H1 (cell line): ENCODE measurements at regions not wholly inside any gene's neighbourhood (a gene's known extent, or its start where the extent isn't known, plus 50 kb on each side); places are given as distances from the start of the nearest gene placed in this dataset.

Experiments
- CTCF ChIA-PET: fragments of 300-600 bp; sonication (Branson Sonifier 250); formaldehyde crosslinking; loops from one replicate; lab custom pipeline; 2021; ENCODE audit not compliant: partially characterized antibody; lab: Charles Lee
- POLR2A ChIA-PET: fragments of 300-600 bp; sonication (Branson Sonifier 250); formaldehyde crosslinking; loops from one replicate; lab custom pipeline; 2021; ENCODE audit warnings: inconsistent platforms; ENCODE audit not compliant: partially characterized antibody; lab: Charles Lee
- DNase-seq, 2 experiments: peaks; one replicate each; pipeline versions ENCODE4 v3.0.0 to v3.0.0-alpha.2; 2010 to 2022; ENCODE audit warnings: low spot score in 2 of 2, low read depth in 1 of 2, mixed read lengths in 1 of 2
- FAIRE-seq: peaks from 2 replicates; lab custom pipeline; 2011; peaks lifted over from hg19 to GRCh38; lab: Jason Lieb, UNC
- H2AFZ ChIP-seq: 2 replicates; pipeline ENCODE4 v1.8.1; 2012; ENCODE audit warnings: low read length, inconsistent platforms
- H2AK5ac ChIP-seq: 2 replicates; pipeline ENCODE4 v1.6.1; 2013; ENCODE audit warnings: low read depth, low read length
- H2BK120ac ChIP-seq: replicated peaks from 2 replicates; pipeline ENCODE3; 2013; ENCODE audit warnings: low read depth, low read length, inconsistent platforms
- H2BK12ac ChIP-seq: 2 replicates; pipeline ENCODE4 v1.6.1; 2013; ENCODE audit warnings: low read depth, low read length
- H2BK15ac ChIP-seq: 2 replicates; pipeline ENCODE4 v1.6.1; 2013; ENCODE audit warnings: low read length
- H2BK20ac ChIP-seq: 2 replicates; pipeline ENCODE4 v1.6.1; 2013; ENCODE audit warnings: low read length
- H2BK5ac ChIP-seq: 2 replicates; pipeline ENCODE4 v1.6.1; 2013; ENCODE audit warnings: low read depth, low read length
- H3K14ac ChIP-seq: 2 replicates; pipeline ENCODE4 v1.6.1; 2013; ENCODE audit warnings: inconsistent platforms; ENCODE audit not compliant: insufficient read length
- H3K18ac ChIP-seq: 2 replicates; pipeline ENCODE4 v1.6.1; 2013; ENCODE audit warnings: low read length; ENCODE audit errors: extremely low read depth
- H3K23ac ChIP-seq: 2 replicates; pipeline ENCODE4 v1.6.1; 2013; ENCODE audit warnings: inconsistent platforms; ENCODE audit not compliant: insufficient read length
- H3K23me2 ChIP-seq: 2 replicates; pipeline ENCODE4 v1.6.1; 2013; ENCODE audit warnings: low read depth, low read length
- H3K27ac ChIP-seq: 2 replicates; pipeline ENCODE4 v1.6.1; 2011; ENCODE audit warnings: low read depth, low read length, inconsistent platforms
- H3K27me3 ChIP-seq, 4 experiments: replicated peaks in 1 of 4; 1 replicate in 1 of 4; 2 replicates in 3 of 4; pipeline versions ENCODE4 v1.6.1 to v1.8.1; 2011 to 2013; ENCODE audit warnings: low read length in 3 of 4, mild to moderate bottlenecking in 3 of 4, inconsistent platforms in 2 of 4, mixed read lengths in 2 of 4, moderate library complexity in 1 of 4; ENCODE audit not compliant: control insufficient read depth in 3 of 4, insufficient read depth in 3 of 4; ENCODE audit errors: extremely low read depth in 1 of 4
- H3K36me3 ChIP-seq, 4 experiments: 2 replicates each; pipeline versions ENCODE4 v1.6.1 to v1.8.1; 2011 to 2013; ENCODE audit warnings: mild to moderate bottlenecking in 4 of 4, low read length in 3 of 4, moderate library complexity in 2 of 4, control low read depth in 1 of 4, inconsistent platforms in 1 of 4; ENCODE audit not compliant: insufficient read depth in 4 of 4, control insufficient read depth in 2 of 4
- H3K4ac ChIP-seq: replicated peaks from 2 replicates; pipeline ENCODE3; 2013; ENCODE audit warnings: low read length, low read depth, mixed read lengths, inconsistent platforms; ENCODE audit not compliant: insufficient read length
- H3K4me1 ChIP-seq, 4 experiments: replicated peaks in 1 of 4; 1 replicate in 1 of 4; 2 replicates in 3 of 4; pipeline versions ENCODE4 v1.6.1 to v1.8.1; 2011 to 2013; ENCODE audit warnings: low read length in 3 of 4, inconsistent platforms in 2 of 4, mixed read lengths in 1 of 4; ENCODE audit not compliant: insufficient read depth in 4 of 4, control insufficient read depth in 3 of 4
- H3K4me2 ChIP-seq, 2 experiments: 2 replicates each; pipeline versions ENCODE4 v1.6.1 to v1.8.1; 2011 to 2013; ENCODE audit warnings: low read depth in 2 of 2, low read length in 2 of 2, control low read depth in 1 of 2, inconsistent platforms in 1 of 2, mild to moderate bottlenecking in 1 of 2; ENCODE audit not compliant: insufficient read depth in 1 of 2
- H3K4me3 ChIP-seq, 4 experiments: fragments of 200-600, 300-600 bp in 1 of 4; sonication (generic), shearing (Covaris generic), sonication (Bioruptor Twin) in 1 of 4; 2 replicates each; pipeline versions ENCODE4 v1.5.1 to v1.8.1; 2011 to 2016; ENCODE audit warnings: low read length in 4 of 4, low read depth in 3 of 4, control low read depth in 2 of 4, inconsistent platforms in 2 of 4, mild to moderate bottlenecking in 2 of 4, mixed read lengths in 1 of 4, moderate library complexity in 1 of 4; ENCODE audit not compliant: insufficient read depth in 2 of 4; ENCODE audit errors: extremely low read depth in 1 of 4
- H3K56ac ChIP-seq: replicated peaks from 2 replicates; pipeline ENCODE3; 2013; ENCODE audit warnings: low read depth, mild to moderate bottlenecking, mixed read lengths, low read length, inconsistent platforms; ENCODE audit not compliant: insufficient read length
- H3K79me1 ChIP-seq: 2 replicates; pipeline ENCODE4 v1.6.1; 2013; ENCODE audit warnings: low read depth, low read length, control low read depth
- H3K79me2 ChIP-seq, 2 experiments: 2 replicates each; pipeline versions ENCODE4 v1.6.1 to v1.8.1; 2012 to 2013; ENCODE audit warnings: low read length in 2 of 2, mild to moderate bottlenecking in 2 of 2, inconsistent platforms in 1 of 2; ENCODE audit not compliant: insufficient read depth in 2 of 2, control insufficient read depth in 1 of 2
- H3K9ac ChIP-seq, 4 experiments: replicated peaks in 1 of 4; 1 replicate in 1 of 4; 2 replicates in 3 of 4; pipeline versions ENCODE4 v1.6.1 to v1.8.1; 2011 to 2013; ENCODE audit warnings: low read depth in 3 of 4, low read length in 3 of 4, control low read depth in 2 of 4, mild to moderate bottlenecking in 2 of 4, moderate library complexity in 2 of 4, inconsistent platforms in 1 of 4; ENCODE audit errors: extremely low read depth in 1 of 4
- H3K9me3 ChIP-seq, 2 experiments: 2 replicates each; pipeline versions ENCODE4 v1.6.1 to v1.8.1; 2012 to 2013; ENCODE audit warnings: mild to moderate bottlenecking in 2 of 2, moderate library complexity in 2 of 2, control low read depth in 1 of 2, inconsistent platforms in 1 of 2, low read depth in 1 of 2, low read length in 1 of 2, mixed read lengths in 1 of 2; ENCODE audit not compliant: insufficient read depth in 2 of 2
- H4K20me1 ChIP-seq, 2 experiments: replicated peaks in 1 of 2; 2 replicates each; pipeline versions ENCODE3 to v1.8.1; 2011 to 2013; ENCODE audit warnings: inconsistent platforms in 2 of 2, low read length in 2 of 2, mild to moderate bottlenecking in 1 of 2; ENCODE audit not compliant: insufficient read depth in 2 of 2, control insufficient read depth in 1 of 2
- H4K5ac ChIP-seq: 2 replicates; pipeline ENCODE4 v1.6.1; 2013; ENCODE audit warnings: low read length, low read depth, mixed read lengths, inconsistent platforms; ENCODE audit not compliant: insufficient read length
- H4K8ac ChIP-seq: 2 replicates; pipeline ENCODE4 v1.8.0; 2013; ENCODE audit warnings: mild to moderate bottlenecking, moderate library complexity, low read length, inconsistent platforms; ENCODE audit not compliant: insufficient read depth; ENCODE audit errors: extremely low read depth
- H4K91ac ChIP-seq: replicated peaks from 2 replicates; pipeline ENCODE3; 2013; ENCODE audit warnings: low read length, mixed read lengths, inconsistent platforms; ENCODE audit not compliant: insufficient read length
- ATF2 ChIP-seq: IDR thresholded peaks from 2 replicates; pipeline ENCODE4 v1.6.1; 2012; ENCODE audit warnings: low read length, inconsistent platforms
- CBX8 ChIP-seq: fragments of 300-800, 300-1000 bp; sonication (generic); IDR thresholded peaks from 2 replicates; pipeline ENCODE4 v1.7.1; 2016; ENCODE audit warnings: low read depth, low read length, borderline replicate concordance
- CEBPB ChIP-seq: IDR thresholded peaks from 2 replicates; pipeline ENCODE4 v1.6.1; 2012; ENCODE audit warnings: low read depth, low read length
- E2F6 ChIP-seq: IDR thresholded peaks from 2 replicates; pipeline ENCODE4 v1.6.1; 2012; ENCODE audit warnings: inconsistent platforms
- FOSL1 ChIP-seq: IDR thresholded peaks from 2 replicates; pipeline ENCODE4 v1.6.1; 2011; ENCODE audit warnings: mild to moderate bottlenecking, low read depth, low read length, moderate library complexity; ENCODE audit not compliant: insufficient read depth
- HDAC2 ChIP-seq, 2 experiments: fragments of 300-600 bp in 1 of 2; sonication (generic) in 1 of 2; IDR thresholded peaks; 2 replicates each; pipeline ENCODE4 v1.6.1; 2011 to 2012; ENCODE audit warnings: low read depth in 2 of 2, low read length in 2 of 2, mild to moderate bottlenecking in 2 of 2, moderate library complexity in 2 of 2, borderline replicate concordance in 1 of 2, inconsistent platforms in 1 of 2
- MAFK ChIP-seq: IDR thresholded peaks from 2 replicates; pipeline ENCODE4 v1.6.1; 2012; ENCODE audit warnings: low read depth, mild to moderate bottlenecking, improper control_type of control experiment, low read length
- MAX ChIP-seq: IDR thresholded peaks from 2 replicates; pipeline ENCODE4 v1.6.1; 2012; ENCODE audit warnings: inconsistent platforms
- RFX5 ChIP-seq: IDR thresholded peaks from 2 replicates; pipeline ENCODE4 v1.6.1; 2011; ENCODE audit warnings: low read depth, low read length, improper control_type of control experiment, borderline replicate concordance
- SP4 ChIP-seq: IDR thresholded peaks from 2 replicates; pipeline ENCODE4 v1.6.1; 2012; ENCODE audit warnings: low read length, inconsistent platforms
- TAF7 ChIP-seq: optimal IDR thresholded peaks from 2 replicates; pipeline ENCODE3; 2011; ENCODE audit warnings: low read depth, mild to moderate bottlenecking, inconsistent platforms, low read length, moderate library complexity, borderline replicate concordance
- WGBS, 2 experiments: shearing (Covaris generic) in 1 of 2; methylation state at CpG; one replicate each; pipeline versions ENCODE4 v1.1.6 to v1.1.7; 2013 to 2015; ENCODE audit warnings: low lambda C conversion rate in 2 of 2, mixed read lengths in 2 of 2, inconsistent platforms in 1 of 2, low coverage in 1 of 2, missing lambda C conversion rate in 1 of 2; ENCODE audit not compliant: insufficient replicate concordance in 2 of 2, insufficient coverage in 1 of 2, insufficient read length in 1 of 2; ENCODE audit errors: extremely low coverage in 1 of 2, missing lambda C conversion rate in 1 of 2; 5-methylcytosine and 5-hydroxymethylcytosine counted together

GRCh38 chr9:107782381-107782780, 292.8 kb upstream of the KLF4 start:
- Histone ChIP-seq H3K9me3 (no peaks in the 10 kb centered on the region; a peak in 1 of 4 replicates), H3K4me3 (no peak overlapping the region), H3K79me2 (no peaks in the 10 kb centered on the region), H2AK5ac (no peak overlapping the region), H3K56ac (no peak overlapping the region), H3K9ac (no peak overlapping the region), H3K23me2 (no peaks in the 10 kb centered on the region), H3K23ac (no peak overlapping the region), H2BK15ac (no peak overlapping the region), H3K4me2 (no peak overlapping the region), H3K4me1 (0 out of 7 replicates have a peak, but pooled peaks cover 0 to 4% (median 0%) of the 10 kb centered on the region in 4 experiments), H2BK20ac (no peak overlapping the region), H3K27me3 (no peaks in the 10 kb centered on the region), H3K14ac (no peak overlapping the region), H3K18ac (no peak overlapping the region), H2BK12ac (no peak overlapping the region), H2AFZ (no peak overlapping the region), H4K5ac (no peak overlapping the region), H3K36me3 (no peaks in the 10 kb centered on the region), H3K79me1 (no peaks in the 10 kb centered on the region), H2BK120ac (no peak overlapping the region), H4K8ac (no peak overlapping the region), H3K27ac (no peak overlapping the region), H4K20me1 (no peaks in the 10 kb centered on the region), H3K4ac (no peak overlapping the region), H2BK5ac (no peak overlapping the region), H4K91ac (no peak overlapping the region)
- no peak for TF ChIP-seq HDAC2 (IDR thresholded peaks at IDR 0.05; ENCODE audit: borderline replicate concordance in 1 of 2, low read depth in 2 of 2, low read length in 2 of 2)
- TF ChIP-seq ATF2: no peak
- no peak for TF ChIP-seq FOSL1
- TF ChIP-seq E2F6: no peak
- TF ChIP-seq MAFK: no peak
- TF ChIP-seq CBX8: no peak
- no peak for TF ChIP-seq MAX
- TF ChIP-seq SP4: no peak
- TF ChIP-seq CEBPB: no peak
- TF ChIP-seq RFX5: no peak
- TF ChIP-seq TAF7: no peak
- 76% methylated on average over 3 of the region's 3 CpGs; no CpG with 5 or more reads in 1 of the 2 experiments for WGBS, 2 experiments
- no peak for DNase-seq
- no peak for FAIRE-seq
- CTCF ChIA-PET: interaction anchor here (1.3 to 1.4 kb wide), 2 partner anchors 295 to 360 kb away, joined by 3 to 5 read pairs; no protein-coding TSS in a partner anchor
- POLR2A ChIA-PET: interaction anchor here (1.1 kb wide), 1 partner anchor 91 kb away, joined by 3 read pairs; no protein-coding TSS in a partner anchor
